Neural progenitor cell (in vitro differentiated cells): ENCODE measurements at regions not wholly inside any gene's neighbourhood (a gene's known extent, or its start where the extent isn't known, plus 50 kb on each side); places are given as distances from the start of the nearest gene placed in this dataset.

Source experiments
- DNase-seq: peaks from one replicate; pipeline ENCODE4 v3.0.0-alpha.2; 2016; ENCODE audit warnings: low spot score
- H2AFZ ChIP-seq: fragments of 200-600 bp; sonication (generic); replicated peaks from 2 replicates; pipeline ENCODE4 v1.6.1; 2016; ENCODE audit warnings: antibody characterized with exemption
- H3F3A ChIP-seq: fragments of 200-600 bp; sonication (generic); 2 replicates; pipeline ENCODE4 v1.6.1; 2016; ENCODE audit warnings: antibody characterized with exemption, low read depth
- H3K27ac ChIP-seq: fragments of 200-600 bp; sonication (generic); 2 replicates; pipeline ENCODE4 v1.5.1; 2016; ENCODE audit warnings: mild to moderate bottlenecking
- H3K27me3 ChIP-seq: fragments of 200-600 bp; sonication (generic); 2 replicates; pipeline ENCODE4 v1.6.1; 2016; ENCODE audit warnings: mild to moderate bottlenecking, moderate library complexity
- H3K36me3 ChIP-seq: fragments of 200-600 bp; sonication (generic); 2 replicates; pipeline ENCODE4 v1.5.1; 2016
- H3K4me1 ChIP-seq: fragments of 200-600 bp; sonication (generic); 2 replicates; pipeline ENCODE4 v1.6.1; 2016; ENCODE audit warnings: mixed run types
- H3K4me2 ChIP-seq: fragments of 200-600 bp; sonication (generic); 2 replicates; pipeline ENCODE4 v1.6.1; 2016
- H3K4me3 ChIP-seq: fragments of 200-600 bp; sonication (generic); 2 replicates; pipeline ENCODE4 v1.5.1; 2016
- H3K79me2 ChIP-seq: fragments of 200-600 bp; sonication (generic); 2 replicates; pipeline ENCODE4 v1.6.1; 2016; ENCODE audit warnings: low read depth
- H3K9ac ChIP-seq: fragments of 200-600 bp; sonication (generic); 2 replicates; pipeline ENCODE4 v1.6.1; 2016
- H3K9me3 ChIP-seq: fragments of 200-600 bp; sonication (generic); 2 replicates; pipeline ENCODE4 v1.5.1; 2016; ENCODE audit warnings: low read depth
- H4K20me1 ChIP-seq: fragments of 200-600 bp; sonication (generic); 2 replicates; pipeline ENCODE4 v1.6.1; 2016; ENCODE audit warnings: low read depth
- H3K27ac Mint-ChIP-seq: 3 replicates; pipeline ENCODE4 v1.8.0; 2021; ENCODE audit warnings: mixed read lengths
- H3K27me3 Mint-ChIP-seq: 2 replicates; pipeline ENCODE4 v1.8.0; 2022; ENCODE audit warnings: low read depth, mild to moderate bottlenecking, inconsistent platforms, moderate library complexity, mixed read lengths; ENCODE audit not compliant: insufficient read depth
- H3K36me3 Mint-ChIP-seq: 3 replicates; pipeline ENCODE4 v1.8.0; 2021; ENCODE audit warnings: mixed read lengths
- H3K4me1 Mint-ChIP-seq: 3 replicates; pipeline ENCODE4 v1.8.0; 2021; ENCODE audit warnings: mixed read lengths
- H3K4me3 Mint-ChIP-seq: 3 replicates; pipeline ENCODE4 v1.8.0; 2021; ENCODE audit warnings: mild to moderate bottlenecking, moderate library complexity, mixed read lengths
- H3K9me3 Mint-ChIP-seq: 3 replicates; pipeline ENCODE4 v1.8.0; 2020; ENCODE audit warnings: mixed read lengths
- EZH2 ChIP-seq: fragments of 200-600 bp; sonication (generic); IDR thresholded peaks from 2 replicates; pipeline ENCODE4 v1.6.1; 2017; ENCODE audit warnings: antibody characterized with exemption, mild to moderate bottlenecking, moderate library complexity
- EZH2phosphoT487 ChIP-seq: fragments of 200-600 bp; sonication (generic); IDR thresholded peaks from 2 replicates; pipeline ENCODE4 v1.6.1; 2017; ENCODE audit warnings: antibody characterized with exemption
- TF ChIP-seq, protein P1 (sequence below): fragments of 200-600 bp; sonication (generic); IDR thresholded peaks from 2 replicates; pipeline ENCODE4 v1.5.1; 2017; ENCODE audit warnings: antibody characterized with exemption, mild to moderate bottlenecking

- Histone ChIP-seq H3K79me2 (no peaks in the 10 kb centered on the region), H3K9me3 (no peaks in the 10 kb centered on the region), H3K9ac (no peak overlapping the region), H3K4me2 (no peak overlapping the region), H3K36me3 (no peaks in the 10 kb centered on the region), H2AFZ (no peak overlapping the region), H4K20me1 (no peaks in the 10 kb centered on the region), H3K4me1 (peaks cover 5% of the 10 kb centered on the region), H3K27me3 (no peaks in the 10 kb centered on the region), H3K4me3 (no peak overlapping the region), H3F3A (no peaks in the 10 kb centered on the region), H3K27ac (no peak overlapping the region)
- no peak for DNase-seq
- Mint-ChIP-seq H3K36me3 (no peaks in the 10 kb centered on the region), H3K4me3 (no peak overlapping the region), H3K9me3 (peaks cover 10% of the 10 kb centered on the region), H3K27me3 (peaks cover 12% of the 10 kb centered on the region), H3K4me1 (peaks cover 12% of the 10 kb centered on the region), H3K27ac (no peak overlapping the region)
- TF ChIP-seq EZH2: no peak
These were observed 342.2 kb upstream of the TNRC6C start for GRCh38 chr17:77616254-77616731.

DNA sequence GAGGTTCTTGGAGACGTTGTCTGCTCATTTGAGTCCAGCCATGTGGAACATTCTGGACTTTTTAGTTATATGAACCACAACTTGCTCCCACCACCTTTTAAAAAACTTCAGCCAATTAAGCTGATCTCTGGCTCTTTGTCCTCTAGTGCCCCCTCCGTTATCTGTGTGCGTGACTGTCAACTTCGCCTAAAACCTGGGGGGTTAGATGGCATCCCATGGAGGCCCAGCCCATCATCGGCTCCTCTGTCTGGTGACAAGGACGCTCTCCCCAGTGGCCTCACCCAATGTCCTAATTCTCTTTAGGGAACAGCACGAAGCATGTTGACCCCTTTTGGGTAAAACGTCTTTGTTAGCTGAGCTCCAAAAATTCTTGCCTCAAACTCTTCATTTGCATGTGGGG is 341.0 kb upstream of the TNRC6C start:
- Histone ChIP-seq H3K4me1 (peaks cover 5% of the 10 kb centered on the region), H3K9ac (no peak overlapping the region), H3K4me2 (no peak overlapping the region), H3K4me3 (no peak overlapping the region), H3F3A (no peaks in the 10 kb centered on the region), H3K9me3 (no peaks in the 10 kb centered on the region), H3K27ac (no peak overlapping the region), H3K36me3 (no peaks in the 10 kb centered on the region), H3K79me2 (no peaks in the 10 kb centered on the region), H2AFZ (no peak overlapping the region), H3K27me3 (no peaks in the 10 kb centered on the region), H4K20me1 (no peaks in the 10 kb centered on the region)
- no peak for DNase-seq
- TF ChIP-seq, protein P1, sequence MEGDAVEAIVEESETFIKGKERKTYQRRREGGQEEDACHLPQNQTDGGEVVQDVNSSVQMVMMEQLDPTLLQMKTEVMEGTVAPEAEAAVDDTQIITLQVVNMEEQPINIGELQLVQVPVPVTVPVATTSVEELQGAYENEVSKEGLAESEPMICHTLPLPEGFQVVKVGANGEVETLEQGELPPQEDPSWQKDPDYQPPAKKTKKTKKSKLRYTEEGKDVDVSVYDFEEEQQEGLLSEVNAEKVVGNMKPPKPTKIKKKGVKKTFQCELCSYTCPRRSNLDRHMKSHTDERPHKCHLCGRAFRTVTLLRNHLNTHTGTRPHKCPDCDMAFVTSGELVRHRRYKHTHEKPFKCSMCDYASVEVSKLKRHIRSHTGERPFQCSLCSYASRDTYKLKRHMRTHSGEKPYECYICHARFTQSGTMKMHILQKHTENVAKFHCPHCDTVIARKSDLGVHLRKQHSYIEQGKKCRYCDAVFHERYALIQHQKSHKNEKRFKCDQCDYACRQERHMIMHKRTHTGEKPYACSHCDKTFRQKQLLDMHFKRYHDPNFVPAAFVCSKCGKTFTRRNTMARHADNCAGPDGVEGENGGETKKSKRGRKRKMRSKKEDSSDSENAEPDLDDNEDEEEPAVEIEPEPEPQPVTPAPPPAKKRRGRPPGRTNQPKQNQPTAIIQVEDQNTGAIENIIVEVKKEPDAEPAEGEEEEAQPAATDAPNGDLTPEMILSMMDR: no peak
- TF ChIP-seq EZH2 (no peak), EZH2phosphoT487 (no peak)
- no peak overlapping the region for H3K4me3 Mint-ChIP-seq
- peaks cover 12% of the 10 kb centered on the region for H3K27me3 Mint-ChIP-seq
- H3K9me3 Mint-ChIP-seq: peaks cover 8% of the 10 kb centered on the region
- H3K27ac Mint-ChIP-seq: no peak overlapping the region
- H3K4me1 Mint-ChIP-seq: peaks cover 12% of the 10 kb centered on the region
- no peaks in the 10 kb centered on the region for H3K36me3 Mint-ChIP-seq

DNA sequence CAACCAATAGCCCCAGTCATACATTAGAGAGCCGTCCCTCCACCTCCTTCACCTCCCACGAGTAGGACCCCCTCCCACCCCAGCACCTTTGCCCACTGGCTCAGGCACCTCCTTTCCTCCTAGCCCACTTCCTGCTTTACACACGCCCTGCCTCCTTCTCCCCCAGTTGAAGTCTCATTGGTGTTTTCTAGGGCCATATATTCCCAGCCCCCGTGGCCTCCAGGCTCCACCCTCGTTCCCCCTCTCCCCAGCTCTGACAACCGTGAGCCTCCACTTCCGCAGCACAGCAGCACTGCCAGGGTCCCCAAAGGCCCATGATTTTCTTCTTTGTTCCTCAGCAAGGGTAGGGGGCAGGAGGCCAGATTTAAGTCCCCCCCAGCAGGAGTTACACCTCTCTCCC is 340.3 kb upstream of the TNRC6C start:
- Mint-ChIP-seq H3K9me3 (peaks cover 8% of the 10 kb centered on the region), H3K36me3 (no peaks in the 10 kb centered on the region), H3K4me1 (peaks cover 12% of the 10 kb centered on the region), H3K27me3 (peaks cover 12% of the 10 kb centered on the region), H3K4me3 (no peak overlapping the region), H3K27ac (peak overlapping the region; percentile 35)
- H3K4me1 ChIP-seq: peaks cover 5% of the 10 kb centered on the region
- no peaks in the 10 kb centered on the region for H3K79me2 ChIP-seq
- TF ChIP-seq, protein P1: no peak
- TF ChIP-seq EZH2phosphoT487 (no peak), EZH2 (no peak)
- H3F3A ChIP-seq: no peaks in the 10 kb centered on the region
- DNase-seq: no peak
- no peak overlapping the region for H2AFZ ChIP-seq
- H3K9ac ChIP-seq: no peak overlapping the region
- H3K4me2 ChIP-seq: no peak overlapping the region
- no peaks in the 10 kb centered on the region for H3K27me3 ChIP-seq
- H3K9me3 ChIP-seq: no peaks in the 10 kb centered on the region
- no peak overlapping the region for H3K4me3 ChIP-seq
- no peak overlapping the region for H3K27ac ChIP-seq
- no peaks in the 10 kb centered on the region for H4K20me1 ChIP-seq
- H3K36me3 ChIP-seq: no peaks in the 10 kb centered on the region

GRCh38 chr17:77618731-77619130 is 339.8 kb upstream of the TNRC6C start:
- H3K4me1 Mint-ChIP-seq: peaks cover 12% of the 10 kb centered on the region
- Histone ChIP-seq H2AFZ (no peak overlapping the region), H3K4me3 (no peak overlapping the region), H3K9me3 (no peaks in the 10 kb centered on the region), H3K4me1 (peaks cover 5% of the 10 kb centered on the region), H3K79me2 (no peaks in the 10 kb centered on the region), H3K36me3 (no peaks in the 10 kb centered on the region), H3K27ac (no peak overlapping the region), H3F3A (no peaks in the 10 kb centered on the region), H3K4me2 (no peak overlapping the region), H3K27me3 (no peaks in the 10 kb centered on the region), H3K9ac (no peak overlapping the region), H4K20me1 (no peaks in the 10 kb centered on the region)
- peak overlapping the region; percentile 28 for H3K27ac Mint-ChIP-seq
- H3K4me3 Mint-ChIP-seq: peak overlapping the region; percentile 12
- no peaks in the 10 kb centered on the region for H3K36me3 Mint-ChIP-seq
- no peak for TF ChIP-seq EZH2phosphoT487
- TF ChIP-seq, protein P1: no peak
- no peak for TF ChIP-seq EZH2
- peaks cover 8% of the 10 kb centered on the region for H3K27me3 Mint-ChIP-seq
- no peak for DNase-seq
- H3K9me3 Mint-ChIP-seq: peaks cover 8% of the 10 kb centered on the region
